Vagina (tissue), 2 donors: ENCODE measurements at regions not wholly inside any gene's neighbourhood (a gene's known extent, or its start where the extent isn't known, plus 50 kb on each side); places are given as distances from the start of the nearest gene placed in this dataset.

Experiments used
- DNase-seq, 2 donors: peaks; one replicate each; pipeline ENCODE4 v3.0.0-alpha.2; 2017; ENCODE audit errors: extremely low spot score in 2 of 2
- H3K27ac ChIP-seq: fragments of 200-600 bp; sonication (generic); one replicate; pipeline ENCODE4 v1.5.1; 2019
- H3K27me3 ChIP-seq: fragments of 200-600 bp; sonication (generic); one replicate; pipeline ENCODE4 v1.5.1; 2019
- H3K36me3 ChIP-seq, 2 donors: fragments of 200-600 bp; sonication (generic); one replicate each; pipeline ENCODE4 v1.5.1; 2017 to 2019
- H3K4me1 ChIP-seq: fragments of 200-600 bp; sonication (generic); one replicate; pipeline ENCODE4 v1.5.1; 2019
- H3K4me3 ChIP-seq, 2 donors: fragments of 200-600 bp; sonication (generic); 1 replicate in 1 of 2; 2 replicates in 1 of 2; pipeline ENCODE4 v1.5.1; 2016 to 2019
- H3K9me3 ChIP-seq: fragments of 200-600 bp; sonication (generic); one replicate; pipeline ENCODE4 v1.5.1; 2019
- CTCF ChIP-seq, 3 experiments: fragments of 450-650 bp in 2 of 3; fragments of 200-600 bp in 1 of 3; sonication (generic) in 1 of 3; IDR thresholded peaks; one replicate each; pipeline ENCODE4 v1.5.1; 2017 to 2019; ENCODE audit warnings: antibody characterized with exemption in 3 of 3, mild to moderate bottlenecking in 2 of 3, moderate library complexity in 2 of 3
- POLR2A ChIP-seq, 2 donors: fragments of 450-650 bp; IDR thresholded peaks; one replicate each; pipeline ENCODE4 v1.6.1; 2017; ENCODE audit warnings: antibody characterized with exemption in 2 of 2, mild to moderate bottlenecking in 2 of 2, moderate library complexity in 2 of 2
- POLR2AphosphoS5 ChIP-seq, 2 donors: sonication (generic); formaldehyde crosslinking; IDR thresholded peaks; one replicate each; pipeline ENCODE4 v1.9.0; 2017; ENCODE audit warnings: antibody characterized with exemption in 2 of 2, mild to moderate bottlenecking in 2 of 2, low read depth in 1 of 2; ENCODE audit not compliant: insufficient read depth in 1 of 2
- intact Hi-C: fragments of 100-400 bp; cut with DNase I; formaldehyde crosslinking; loops from one replicate; pipeline ENCODE4 v1.15.1; 2023

GRCh38 chr2:105470979-105471378, 72.1 kb upstream of the FHL2 start:
- no peak for DNase-seq
- intact Hi-C loops, result no loop called here

GRCh38 chr2:105469781-105470180, 70.9 kb upstream of the FHL2 start:
- no peak for DNase-seq
- intact Hi-C loops, result no loop called here
- H3K4me1 ChIP-seq, result no peaks in the 10 kb centered on the region
- no peak overlapping the region for H3K27ac ChIP-seq
- no peaks in the 10 kb centered on the region for H3K9me3 ChIP-seq
- H3K4me3 ChIP-seq, result no peak overlapping the region
- no peaks in the 10 kb centered on the region for H3K36me3 ChIP-seq
- TF ChIP-seq POLR2AphosphoS5 (IDR thresholded peaks at IDR 0.05; ENCODE audit: insufficient read depth in 1 of 2, low read depth in 1 of 2) (no peak), CTCF (IDR thresholded peaks at IDR 0.05) (no peak), POLR2A (IDR thresholded peaks at IDR 0.05) (no peak)
- H3K27me3 ChIP-seq, result no peaks in the 10 kb centered on the region

More at GRCh38 chr2:105470979-105471378, 72.1 kb upstream of the FHL2 start:
- no peak overlapping the region for H3K27ac ChIP-seq
- H3K36me3 ChIP-seq, result no peaks in the 10 kb centered on the region
- no peaks in the 10 kb centered on the region for H3K27me3 ChIP-seq
- no peaks in the 10 kb centered on the region for H3K9me3 ChIP-seq
- H3K4me1 ChIP-seq, result no peaks in the 10 kb centered on the region
- no peak overlapping the region for H3K4me3 ChIP-seq
- no peak for TF ChIP-seq POLR2A (IDR thresholded peaks at IDR 0.05)
- no peak for TF ChIP-seq CTCF (IDR thresholded peaks at IDR 0.05)
- no peak for TF ChIP-seq POLR2AphosphoS5 (IDR thresholded peaks at IDR 0.05; ENCODE audit: insufficient read depth in 1 of 2, low read depth in 1 of 2)

GRCh38 chr2:105468582-105469042, 69.8 kb upstream of the FHL2 start:
- Histone ChIP-seq H3K36me3 (no peaks in the 10 kb centered on the region), H3K27ac (no peak overlapping the region), H3K9me3 (no peaks in the 10 kb centered on the region), H3K4me3 (no peak overlapping the region), H3K4me1 (no peaks in the 10 kb centered on the region), H3K27me3 (no peaks in the 10 kb centered on the region)
- no peak for TF ChIP-seq CTCF (IDR thresholded peaks at IDR 0.05)
- DNase-seq, result no peak
- intact Hi-C loops, result no loop called here

- intact Hi-C loops, result no loop called here
- H3K9me3 ChIP-seq, result no peaks in the 10 kb centered on the region
- TF ChIP-seq POLR2AphosphoS5 (IDR thresholded peaks at IDR 0.05; ENCODE audit: insufficient read depth in 1 of 2, low read depth in 1 of 2) (no peak), POLR2A (IDR thresholded peaks at IDR 0.05) (no peak)
Observed at GRCh38 chr2:105464325-105464724, 65.5 kb upstream of the FHL2 start.

GRCh38 chr2:105460048-105460732, 61.3 kb upstream of the FHL2 start:
- H3K4me3 ChIP-seq, result no peak overlapping the region
- H3K36me3 ChIP-seq, result no peaks in the 10 kb centered on the region
- intact Hi-C loops, result no loop called here
- TF ChIP-seq POLR2AphosphoS5 (IDR thresholded peaks at IDR 0.05; ENCODE audit: insufficient read depth in 1 of 2, low read depth in 1 of 2) (no peak), CTCF (IDR thresholded peaks at IDR 0.05) (no peak), POLR2A (IDR thresholded peaks at IDR 0.05) (no peak)
- H3K27me3 ChIP-seq, result no peaks in the 10 kb centered on the region
- peaks cover 7% of the 10 kb centered on the region for H3K4me1 ChIP-seq
- H3K9me3 ChIP-seq, result no peaks in the 10 kb centered on the region
- no peak for DNase-seq
- no peak overlapping the region for H3K27ac ChIP-seq

More at GRCh38 chr2:105464325-105464724, 65.5 kb upstream of the FHL2 start:
- Histone ChIP-seq H3K4me3 (no peak overlapping the region), H3K36me3 (no peaks in the 10 kb centered on the region), H3K4me1 (no peaks in the 10 kb centered on the region), H3K27me3 (no peaks in the 10 kb centered on the region), H3K27ac (no peak overlapping the region)
- DNase-seq, result no peak
